ENCODE measurements at regions not wholly inside any gene's neighbourhood (a gene's known extent, or its start where the extent isn't known, plus 50 kb on each side); places are given as distances from the start of the nearest gene placed in this dataset.

DNA sequence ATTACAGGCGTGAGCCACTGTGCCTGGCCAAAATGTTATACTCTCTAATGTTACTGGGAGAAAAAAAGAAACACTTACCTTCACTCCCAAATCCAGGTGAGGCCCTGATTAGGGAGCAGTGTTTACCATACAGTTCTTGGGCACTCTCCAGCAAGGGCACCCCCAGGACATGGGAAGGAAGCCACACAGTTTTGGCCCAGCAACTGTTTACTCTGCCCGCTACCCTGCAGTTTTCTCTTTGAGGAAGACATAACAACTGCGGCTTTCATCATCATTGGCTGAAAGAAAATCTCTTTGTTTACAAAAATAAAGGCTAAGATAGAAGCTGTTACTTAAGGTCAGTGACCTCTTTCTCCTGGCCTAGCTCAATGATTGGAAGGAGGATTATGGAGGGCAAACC, 145.5 kb upstream of the DUSP21 start:
- TF ChIP-seq CTCF (conservative IDR thresholded peaks at IDR 0.05; ENCODE audit: low read depth, low read length) (no peak), EZH2 (IDR thresholded peaks at IDR 0.05; ENCODE audit: borderline replicate concordance, low read depth, low read length, poor library complexity, severe bottlenecking) (no peak)
